ENCODE measurements at regions not wholly inside any gene's neighbourhood (a gene's known extent, or its start where the extent isn't known, plus 50 kb on each side); places are given as distances from the start of the nearest gene placed in this dataset.

GRCh38 chr18:51397347-51397962, 200.0 kb upstream of the MEX3C start:
- ATAC-seq (ENCODE audit: low FRiP score) (no peak), DNase-seq (no peak)
- 87 to 92% methylated on average over 4 of the region's 4 CpGs for WGBS, 2 donors
- H3K4me1 ChIP-seq (ENCODE audit: control insufficient read depth in 1 of 2, insufficient read depth in 2 of 2, low read length in 2 of 2) = no peaks in the 10 kb centered on the region
- intact Hi-C loops (cut with DNase I) = no loop called here
- no peak overlapping the region for H3K27ac ChIP-seq (ENCODE audit: low read depth in 1 of 2, low read length in 2 of 2)
- no peaks in the 10 kb centered on the region for H3K36me3 ChIP-seq (ENCODE audit: control insufficient read depth in 1 of 2, insufficient read depth in 2 of 2, low read length in 1 of 2)
- peaks cover 0 to 1% of the 10 kb centered on the region in 2 donors for H3K27me3 ChIP-seq (ENCODE audit: control insufficient read depth in 1 of 2, insufficient read depth in 2 of 2, low read length in 1 of 2)
- H3K4me3 ChIP-seq (ENCODE audit: low read length in 2 of 2) = no peak overlapping the region
- peaks cover 2% of the 10 kb centered on the region for H3K9me3 ChIP-seq (ENCODE audit: control insufficient read depth, low read length)

- DNase-seq (no peak), ATAC-seq (ENCODE audit: low FRiP score) (no peak)
- peaks cover 0 to 1% of the 10 kb centered on the region in 2 donors for H3K27me3 ChIP-seq (ENCODE audit: control insufficient read depth in 1 of 2, insufficient read depth in 2 of 2, low read length in 1 of 2)
- H3K9me3 ChIP-seq (ENCODE audit: control insufficient read depth, low read length) = peaks cover 2% of the 10 kb centered on the region
- 23 to 28% methylated on average over 1 of the region's 1 CpG for WGBS, 2 donors
- no peaks in the 10 kb centered on the region for H3K36me3 ChIP-seq (ENCODE audit: control insufficient read depth in 1 of 2, insufficient read depth in 2 of 2, low read length in 1 of 2)
- no peak overlapping the region for H3K4me3 ChIP-seq (ENCODE audit: low read length in 2 of 2)
- H3K4me1 ChIP-seq (ENCODE audit: control insufficient read depth in 1 of 2, insufficient read depth in 2 of 2, low read length in 2 of 2) = no peaks in the 10 kb centered on the region
- no peak overlapping the region for H3K27ac ChIP-seq (ENCODE audit: low read depth in 1 of 2, low read length in 2 of 2)
- intact Hi-C loops (cut with DNase I) = no loop called here
These were observed 200.6 kb upstream of the MEX3C start for GRCh38 chr18:51398104-51398503.

GRCh38 chr18:51399491-51400122, 202.1 kb upstream of the MEX3C start:
- no peaks in the 10 kb centered on the region for H3K4me1 ChIP-seq (ENCODE audit: control insufficient read depth in 1 of 2, insufficient read depth in 2 of 2, low read length in 2 of 2)
- ATAC-seq (ENCODE audit: low FRiP score) (no peak), DNase-seq (no peak)
- H3K9me3 ChIP-seq (ENCODE audit: control insufficient read depth, low read length) = peaks cover under 1% of the 10 kb centered on the region
- H3K27me3 ChIP-seq (ENCODE audit: control insufficient read depth in 1 of 2, insufficient read depth in 2 of 2, low read length in 1 of 2) = no peaks in the 10 kb centered on the region
- 66 to 74% methylated on average over 11 of the region's 11 CpGs for WGBS, 2 donors
- intact Hi-C loops (cut with DNase I) = no loop called here
- H3K36me3 ChIP-seq (ENCODE audit: control insufficient read depth in 1 of 2, insufficient read depth in 2 of 2, low read length in 1 of 2) = no peaks in the 10 kb centered on the region
- H3K27ac ChIP-seq (ENCODE audit: low read depth in 1 of 2, low read length in 2 of 2) = no peak overlapping the region
- H3K4me3 ChIP-seq (ENCODE audit: low read length in 2 of 2) = no peak overlapping the region

GRCh38 chr18:51400721-51401120, 203.2 kb upstream of the MEX3C start:
- Histone ChIP-seq H3K4me1 (ENCODE audit: control insufficient read depth in 1 of 2, insufficient read depth in 2 of 2, low read length in 2 of 2) (no peaks in the 10 kb centered on the region), H3K4me3 (ENCODE audit: low read length in 2 of 2) (no peak overlapping the region), H3K27ac (ENCODE audit: low read depth in 1 of 2, low read length in 2 of 2) (no peak overlapping the region), H3K27me3 (ENCODE audit: control insufficient read depth in 1 of 2, insufficient read depth in 2 of 2, low read length in 1 of 2) (no peaks in the 10 kb centered on the region), H3K36me3 (ENCODE audit: control insufficient read depth in 1 of 2, insufficient read depth in 2 of 2, low read length in 1 of 2) (no peaks in the 10 kb centered on the region), H3K9me3 (ENCODE audit: control insufficient read depth, low read length) (no peaks in the 10 kb centered on the region)
- ATAC-seq (ENCODE audit: low FRiP score) = no peak
- WGBS, 2 donors = 59 to 63% methylated on average over 2 of the region's 2 CpGs
- DNase-seq = no peak
- intact Hi-C loops (cut with DNase I) = no loop called here

GRCh38 chr18:51401912-51402311, 204.4 kb upstream of the MEX3C start:
- intact Hi-C loops (cut with DNase I) = no loop called here
- H3K36me3 ChIP-seq (ENCODE audit: control insufficient read depth in 1 of 2, insufficient read depth in 2 of 2, low read length in 1 of 2) = no peaks in the 10 kb centered on the region
- WGBS, 2 donors = 83 to 85% methylated on average over 2 of the region's 2 CpGs
- no peaks in the 10 kb centered on the region for H3K9me3 ChIP-seq (ENCODE audit: control insufficient read depth, low read length)
- H3K27me3 ChIP-seq (ENCODE audit: control insufficient read depth in 1 of 2, insufficient read depth in 2 of 2, low read length in 1 of 2) = no peaks in the 10 kb centered on the region
- DNase-seq (no peak), ATAC-seq (ENCODE audit: low FRiP score) (no peak)
- H3K4me1 ChIP-seq (ENCODE audit: control insufficient read depth in 1 of 2, insufficient read depth in 2 of 2, low read length in 2 of 2) = no peaks in the 10 kb centered on the region
- no peak overlapping the region for H3K27ac ChIP-seq (ENCODE audit: low read depth in 1 of 2, low read length in 2 of 2)
- no peak overlapping the region for H3K4me3 ChIP-seq (ENCODE audit: low read length in 2 of 2)

GRCh38 chr18:51404620-51405019, 207.1 kb upstream of the MEX3C start:
- no peaks in the 10 kb centered on the region for H3K27me3 ChIP-seq (ENCODE audit: control insufficient read depth in 1 of 2, insufficient read depth in 2 of 2, low read length in 1 of 2)
- H3K4me3 ChIP-seq (ENCODE audit: low read length in 2 of 2) = no peak overlapping the region
- no peaks in the 10 kb centered on the region for H3K36me3 ChIP-seq (ENCODE audit: control insufficient read depth in 1 of 2, insufficient read depth in 2 of 2, low read length in 1 of 2)
- no peaks in the 10 kb centered on the region for H3K4me1 ChIP-seq (ENCODE audit: control insufficient read depth in 1 of 2, insufficient read depth in 2 of 2, low read length in 2 of 2)
- DNase-seq (no peak), ATAC-seq (ENCODE audit: low FRiP score) (no peak)
- WGBS, 2 donors = 59 to 65% methylated on average over 2 of the region's 2 CpGs
- intact Hi-C loops (cut with DNase I) = no loop called here
- H3K27ac ChIP-seq (ENCODE audit: low read depth in 1 of 2, low read length in 2 of 2) = no peak overlapping the region
- H3K9me3 ChIP-seq (ENCODE audit: control insufficient read depth, low read length) = no peaks in the 10 kb centered on the region

- no peaks in the 10 kb centered on the region for H3K36me3 ChIP-seq (ENCODE audit: control insufficient read depth in 1 of 2, insufficient read depth in 2 of 2, low read length in 1 of 2)
- ATAC-seq (ENCODE audit: low FRiP score) (no peak), DNase-seq (no peak)
- H3K4me1 ChIP-seq (ENCODE audit: control insufficient read depth in 1 of 2, insufficient read depth in 2 of 2, low read length in 2 of 2) = no peaks in the 10 kb centered on the region
- no peak overlapping the region for H3K4me3 ChIP-seq (ENCODE audit: low read length in 2 of 2)
- no peak overlapping the region for H3K27ac ChIP-seq (ENCODE audit: low read depth in 1 of 2, low read length in 2 of 2)
- H3K27me3 ChIP-seq (ENCODE audit: control insufficient read depth in 1 of 2, insufficient read depth in 2 of 2, low read length in 1 of 2) = no peaks in the 10 kb centered on the region
- no peaks in the 10 kb centered on the region for H3K9me3 ChIP-seq (ENCODE audit: control insufficient read depth, low read length)
- WGBS, 2 donors = 82 to 83% methylated on average over 4 of the region's 4 CpGs
- intact Hi-C loops (cut with DNase I) = no loop called here
These were observed 208.4 kb upstream of the MEX3C start for GRCh38 chr18:51405683-51406477.

- Histone ChIP-seq H3K4me1 (ENCODE audit: control insufficient read depth in 1 of 2, insufficient read depth in 2 of 2, low read length in 2 of 2) (no peaks in the 10 kb centered on the region), H3K9me3 (ENCODE audit: control insufficient read depth, low read length) (no peaks in the 10 kb centered on the region), H3K36me3 (ENCODE audit: control insufficient read depth in 1 of 2, insufficient read depth in 2 of 2, low read length in 1 of 2) (no peaks in the 10 kb centered on the region), H3K27me3 (ENCODE audit: control insufficient read depth in 1 of 2, insufficient read depth in 2 of 2, low read length in 1 of 2) (no peaks in the 10 kb centered on the region), H3K27ac (ENCODE audit: low read depth in 1 of 2, low read length in 2 of 2) (no peak overlapping the region), H3K4me3 (ENCODE audit: low read length in 2 of 2) (no peak overlapping the region)
- DNase-seq (no peak), ATAC-seq (ENCODE audit: low FRiP score) (no peak)
- 76 to 77% methylated on average over 8 of the region's 8 CpGs for WGBS, 2 donors
- intact Hi-C loops (cut with DNase I) = no loop called here
These were observed 220.4 kb upstream of the MEX3C start for GRCh38 chr18:51417643-51418483.
